Nephron progenitor cell (in vitro differentiated cells): ENCODE measurements at regions not wholly inside any gene's neighbourhood (a gene's known extent, or its start where the extent isn't known, plus 50 kb on each side); places are given as distances from the start of the nearest gene placed in this dataset.

ENCODE experiments used
- DNase-seq: peaks from one replicate; pipeline ENCODE4 v3.0.0; 2021
- H3K27ac Mint-ChIP-seq: 2 replicates; pipeline ENCODE4 v1.8.0; 2021; ENCODE audit warnings: mild to moderate bottlenecking, moderate library complexity, mixed read lengths
- H3K27me3 Mint-ChIP-seq: 2 replicates; pipeline ENCODE4 v1.8.0; 2021; ENCODE audit warnings: mild to moderate bottlenecking, low read depth, mixed read lengths; ENCODE audit not compliant: poor library complexity
- H3K36me3 Mint-ChIP-seq: 2 replicates; pipeline ENCODE4 v1.8.0; 2021; ENCODE audit warnings: low read depth, mixed read lengths
- H3K4me1 Mint-ChIP-seq: 2 replicates; pipeline ENCODE4 v1.8.0; 2021; ENCODE audit warnings: mixed read lengths
- H3K4me3 Mint-ChIP-seq: 2 replicates; pipeline ENCODE4 v1.8.0; 2021; ENCODE audit warnings: mild to moderate bottlenecking, moderate library complexity, mixed read lengths
- H3K9me3 Mint-ChIP-seq: 2 replicates; pipeline ENCODE4 v1.8.0; 2021; ENCODE audit warnings: mild to moderate bottlenecking, moderate library complexity, mixed read lengths
- TF ChIP-seq, protein P1 (sequence below): fragments of 200-600 bp; sonication (generic); IDR thresholded peaks from 2 replicates; pipeline ENCODE4 v1.5.0; 2021; ENCODE audit warnings: antibody characterized with exemption

GRCh38 chr21:18460979-18461378 lies 57.4 kb upstream of the TMPRSS15 start:
- no peak overlapping the region for H3K4me3 Mint-ChIP-seq
- H3K27ac Mint-ChIP-seq: no peak overlapping the region
- DNase-seq: no peak

DNA sequence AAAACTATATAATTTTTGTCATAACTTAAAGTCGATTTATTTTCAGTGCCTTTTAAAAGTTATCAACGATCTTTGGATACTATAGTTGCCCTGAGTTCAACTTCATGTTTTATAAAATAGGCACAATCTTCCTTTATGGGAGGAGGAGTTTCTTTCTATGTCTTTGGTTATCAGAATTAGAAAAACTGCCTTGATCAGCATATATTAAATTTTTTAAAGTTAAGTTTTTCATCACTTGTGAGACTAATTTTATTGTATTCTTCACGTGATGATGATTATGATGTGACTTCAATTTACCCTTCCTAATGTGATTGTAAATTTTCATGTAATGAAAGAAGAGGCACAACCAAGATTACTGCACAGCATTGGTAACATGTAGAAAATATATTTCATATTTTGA lies 58.2 kb upstream of the TMPRSS15 start:
- TF ChIP-seq, protein P1, sequence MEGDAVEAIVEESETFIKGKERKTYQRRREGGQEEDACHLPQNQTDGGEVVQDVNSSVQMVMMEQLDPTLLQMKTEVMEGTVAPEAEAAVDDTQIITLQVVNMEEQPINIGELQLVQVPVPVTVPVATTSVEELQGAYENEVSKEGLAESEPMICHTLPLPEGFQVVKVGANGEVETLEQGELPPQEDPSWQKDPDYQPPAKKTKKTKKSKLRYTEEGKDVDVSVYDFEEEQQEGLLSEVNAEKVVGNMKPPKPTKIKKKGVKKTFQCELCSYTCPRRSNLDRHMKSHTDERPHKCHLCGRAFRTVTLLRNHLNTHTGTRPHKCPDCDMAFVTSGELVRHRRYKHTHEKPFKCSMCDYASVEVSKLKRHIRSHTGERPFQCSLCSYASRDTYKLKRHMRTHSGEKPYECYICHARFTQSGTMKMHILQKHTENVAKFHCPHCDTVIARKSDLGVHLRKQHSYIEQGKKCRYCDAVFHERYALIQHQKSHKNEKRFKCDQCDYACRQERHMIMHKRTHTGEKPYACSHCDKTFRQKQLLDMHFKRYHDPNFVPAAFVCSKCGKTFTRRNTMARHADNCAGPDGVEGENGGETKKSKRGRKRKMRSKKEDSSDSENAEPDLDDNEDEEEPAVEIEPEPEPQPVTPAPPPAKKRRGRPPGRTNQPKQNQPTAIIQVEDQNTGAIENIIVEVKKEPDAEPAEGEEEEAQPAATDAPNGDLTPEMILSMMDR: no peak
- DNase-seq: no peak
- H3K9me3 Mint-ChIP-seq: no peaks in the 10 kb centered on the region
- H3K4me1 Mint-ChIP-seq: no peaks in the 10 kb centered on the region
- no peaks in the 10 kb centered on the region for H3K27me3 Mint-ChIP-seq
- H3K4me3 Mint-ChIP-seq: no peak overlapping the region
- no peaks in the 10 kb centered on the region for H3K36me3 Mint-ChIP-seq
- H3K27ac Mint-ChIP-seq: no peak overlapping the region

More at GRCh38 chr21:18460979-18461378, 57.4 kb upstream of the TMPRSS15 start:
- Mint-ChIP-seq H3K9me3 (no peaks in the 10 kb centered on the region), H3K36me3 (no peaks in the 10 kb centered on the region), H3K27me3 (no peaks in the 10 kb centered on the region), H3K4me1 (no peaks in the 10 kb centered on the region)
- TF ChIP-seq, protein P1: no peak

DNA sequence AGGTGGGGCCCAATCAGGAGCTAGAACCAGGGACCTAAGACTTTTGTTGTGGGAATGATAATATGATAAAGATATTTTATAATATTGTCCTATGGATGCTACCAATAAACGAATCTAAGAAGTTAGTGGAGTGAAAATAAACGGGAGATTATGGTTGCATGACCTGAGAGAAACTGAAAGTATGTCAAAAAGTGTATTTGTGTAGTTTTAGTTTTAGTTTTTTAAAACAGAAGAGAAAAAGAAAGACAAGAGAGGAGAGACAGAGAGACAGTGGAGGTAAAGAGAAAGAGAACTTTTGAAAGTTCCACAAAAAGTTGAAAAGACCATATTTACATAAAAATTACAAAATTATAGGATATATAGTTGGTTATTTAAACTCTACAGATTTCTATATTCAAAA lies 64.1 kb upstream of the TMPRSS15 start:
- H3K4me1 Mint-ChIP-seq: no peaks in the 10 kb centered on the region
- H3K27ac Mint-ChIP-seq: no peak overlapping the region
- H3K9me3 Mint-ChIP-seq: no peaks in the 10 kb centered on the region
- H3K36me3 Mint-ChIP-seq: no peaks in the 10 kb centered on the region
- TF ChIP-seq, protein P1: no peak
- no peaks in the 10 kb centered on the region for H3K27me3 Mint-ChIP-seq
- no peak for DNase-seq
- H3K4me3 Mint-ChIP-seq: no peak overlapping the region

DNA sequence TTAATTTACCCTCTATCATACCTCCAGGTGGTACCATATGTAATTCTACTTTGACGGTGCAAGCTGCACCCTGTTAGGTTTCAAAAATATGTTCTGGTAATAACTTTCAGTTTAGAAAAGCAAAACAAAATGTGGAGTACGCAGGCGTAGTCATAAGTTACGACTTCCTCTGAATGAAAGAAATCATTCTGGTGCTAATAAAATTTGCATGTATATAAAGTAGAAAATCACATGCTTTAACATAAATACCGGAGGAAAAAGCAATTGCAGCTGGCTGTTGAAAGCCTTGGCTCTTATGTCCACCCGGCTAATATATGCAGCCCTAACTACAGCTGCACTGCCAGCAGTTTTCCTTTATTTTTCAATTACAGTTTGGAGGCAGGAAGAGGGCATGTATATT lies 65.2 kb upstream of the TMPRSS15 start:
- H3K4me3 Mint-ChIP-seq: no peak overlapping the region
- no peaks in the 10 kb centered on the region for H3K27me3 Mint-ChIP-seq
- H3K9me3 Mint-ChIP-seq: no peaks in the 10 kb centered on the region
- no peak overlapping the region for H3K27ac Mint-ChIP-seq
- TF ChIP-seq, protein P1: no peak
- no peaks in the 10 kb centered on the region for H3K4me1 Mint-ChIP-seq
- DNase-seq: no peak
- no peaks in the 10 kb centered on the region for H3K36me3 Mint-ChIP-seq

DNA sequence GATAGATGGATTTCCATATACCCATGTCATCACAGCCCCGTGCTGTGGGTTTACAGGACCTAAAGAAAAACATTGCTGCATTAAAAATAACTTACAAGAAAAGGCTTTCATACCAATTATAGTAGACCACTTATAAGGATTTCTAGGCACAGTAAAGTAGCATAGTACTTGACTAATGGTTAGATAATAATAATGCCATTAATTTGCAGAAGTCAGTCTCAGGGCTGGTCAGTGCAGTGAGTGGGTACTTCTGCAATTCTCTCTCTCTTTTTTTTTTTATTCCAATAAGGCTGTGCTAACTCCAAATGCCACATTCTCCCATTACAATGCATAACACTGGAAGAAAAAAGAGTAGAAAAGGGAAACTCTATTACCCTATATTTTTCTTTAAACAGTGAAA lies 73.1 kb upstream of the TMPRSS15 start:
- H3K4me3 Mint-ChIP-seq: no peak overlapping the region
- no peaks in the 10 kb centered on the region for H3K4me1 Mint-ChIP-seq
- H3K9me3 Mint-ChIP-seq: peaks cover 4% of the 10 kb centered on the region
- no peaks in the 10 kb centered on the region for H3K36me3 Mint-ChIP-seq
- H3K27me3 Mint-ChIP-seq: no peaks in the 10 kb centered on the region
- TF ChIP-seq, protein P1: no peak
- no peak overlapping the region for H3K27ac Mint-ChIP-seq
- no peak for DNase-seq

GRCh38 chr21:18477043-18477442 lies 73.5 kb upstream of the TMPRSS15 start:
- DNase-seq: no peak
- Mint-ChIP-seq H3K4me3 (no peak overlapping the region), H3K36me3 (no peaks in the 10 kb centered on the region), H3K4me1 (no peaks in the 10 kb centered on the region), H3K9me3 (peaks cover 4% of the 10 kb centered on the region), H3K27me3 (no peaks in the 10 kb centered on the region), H3K27ac (no peak overlapping the region)
- TF ChIP-seq, protein P1: no peak
